ENCODE measurements at regions not wholly inside any gene's neighbourhood (a gene's known extent, or its start where the extent isn't known, plus 50 kb on each side); places are given as distances from the start of the nearest gene placed in this dataset.

- TF ChIP-seq CEBPB (IDR thresholded peaks at IDR 0.05) (no peak), JUNB (IDR thresholded peaks at IDR 0.05) (no peak), ZFP36 (IDR thresholded peaks at IDR 0.05; ENCODE audit: borderline replicate concordance, partially characterized antibody) (no peak), CTCF (IDR thresholded peaks at IDR 0.05) (no peak), POLR2A (IDR thresholded peaks at IDR 0.05; ENCODE audit: low read length) (no peak), REST (IDR thresholded peaks at IDR 0.05) (no peak), RAD21 (conservative IDR thresholded peaks at IDR 0.05 in 1 of 2, IDR thresholded peaks at IDR 0.05 in 1 of 2) (no peak), HOXA7 (CRISPR knock-in tag; IDR thresholded peaks at IDR 0.05) (no peak), SMC3 (IDR thresholded peaks at IDR 0.05) (no peak), BHLHE40 (IDR thresholded peaks at IDR 0.05; ENCODE audit: low read depth, low read length) (no peak)
Measured at GRCh38 chr15:81828135-81828534, 217.7 kb downstream of the MEX3B start.

Data from A549 (cell line).